SK-N-MC (cell line): ENCODE measurements at regions not wholly inside any gene's neighbourhood (a gene's known extent, or its start where the extent isn't known, plus 50 kb on each side); places are given as distances from the start of the nearest gene placed in this dataset.

Experiments
- EZH2 ChIP-seq: fragments of 200-600 bp; sonication (generic); IDR thresholded peaks from one replicate; pipeline ENCODE4 v1.6.1; 2017; ENCODE audit warnings: antibody characterized with exemption
- FOXP2 ChIP-seq: optimal IDR thresholded peaks from 2 replicates; pipeline ENCODE3; 2011; ENCODE audit warnings: mild to moderate bottlenecking, moderate library complexity; ENCODE audit not compliant: insufficient read depth; ENCODE audit errors: extremely low read length, control extremely low read depth
- POLR2AphosphoS5 ChIP-seq: IDR thresholded peaks from 2 replicates; pipeline ENCODE4 v1.6.1; 2012; ENCODE audit warnings: mild to moderate bottlenecking, low read depth, low read length, borderline replicate concordance

DNA sequence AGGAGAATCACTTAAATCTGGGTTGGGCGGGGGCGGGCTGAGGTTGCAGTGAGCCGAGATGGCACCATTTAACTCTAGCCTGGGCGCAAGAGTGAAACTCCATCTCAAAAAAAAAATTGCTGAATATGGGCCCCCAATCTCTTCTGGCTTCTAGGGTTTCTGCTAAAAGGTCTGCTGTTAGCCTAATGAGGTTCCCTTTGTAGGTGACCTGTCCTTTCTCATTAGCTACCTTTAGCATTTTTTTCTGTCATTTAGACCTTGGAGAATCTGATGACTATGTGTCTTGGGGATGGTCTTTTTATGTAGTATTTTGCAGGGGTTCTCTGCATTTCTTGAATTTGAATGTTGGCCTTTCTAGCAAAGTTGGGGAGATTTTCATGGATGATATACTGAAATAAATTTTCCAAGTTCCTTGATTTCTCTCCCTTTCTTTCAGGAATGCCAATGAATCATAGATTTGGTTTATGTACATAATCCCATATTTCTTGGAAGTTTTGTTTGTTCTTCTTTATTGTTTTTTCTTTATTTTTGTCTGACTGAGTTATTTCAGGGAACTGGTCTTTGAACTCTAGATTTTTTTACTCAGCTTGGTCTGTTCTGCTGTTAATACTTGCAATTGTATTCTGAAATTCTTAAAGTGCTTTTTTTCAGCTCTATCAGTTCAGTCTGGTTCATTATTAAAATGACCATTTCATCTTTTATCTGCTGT lies 181.5 kb downstream of the TTC6 start:
- TF ChIP-seq EZH2 (no peak), POLR2AphosphoS5 (no peak), FOXP2 (no peak)
